MM.1S (cell line): ENCODE measurements at regions not wholly inside any gene's neighbourhood (a gene's known extent, or its start where the extent isn't known, plus 50 kb on each side); places are given as distances from the start of the nearest gene placed in this dataset.

Experiments used
- CTCF ChIP-seq: fragments of 300-600 bp; sonication (generic); IDR thresholded peaks from 2 replicates; pipeline ENCODE4 v1.5.1; 2016; ENCODE audit warnings: antibody characterized with exemption, low read length, mixed read lengths
- EZH2 ChIP-seq: fragments of 300-600 bp; sonication (generic); optimal IDR thresholded peaks from 2 replicates; pipeline ENCODE3; 2017; ENCODE audit warnings: low read depth, mild to moderate bottlenecking, antibody characterized with exemption, low read length, mixed read lengths
- EZH2phosphoT487 ChIP-seq: fragments of 300-600 bp; sonication (generic); IDR thresholded peaks from 2 replicates; pipeline ENCODE4 v1.6.1; 2018; ENCODE audit warnings: antibody characterized with exemption, low read length

DNA sequence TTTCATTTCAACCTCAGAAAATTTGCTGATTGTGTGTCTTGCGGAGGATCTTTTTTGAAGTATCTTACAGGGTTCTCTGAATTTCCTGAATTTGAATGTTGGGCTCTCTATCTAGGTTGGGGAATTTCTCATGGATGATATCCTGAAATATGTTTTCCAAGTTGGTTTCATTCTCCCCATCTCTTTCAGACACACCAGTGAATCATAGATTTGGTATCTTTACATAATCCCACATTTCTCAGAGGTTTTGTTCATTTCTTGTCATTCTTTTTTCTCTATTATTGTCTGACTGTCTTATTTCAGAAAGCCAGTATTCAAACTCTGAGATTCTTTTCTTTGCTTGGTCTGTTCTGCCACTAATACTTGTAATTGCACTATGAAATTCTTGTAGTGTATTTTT, 456.9 kb downstream of the PRELID2 start:
- no peak for TF ChIP-seq CTCF
- no peak for TF ChIP-seq EZH2phosphoT487
- no peak for TF ChIP-seq EZH2
